ENCODE measurements at regions not wholly inside any gene's neighbourhood (a gene's known extent, or its start where the extent isn't known, plus 50 kb on each side); places are given as distances from the start of the nearest gene placed in this dataset.

- no peak overlapping the region for H3K27ac Mint-ChIP-seq
- H3K27me3 Mint-ChIP-seq, result no peaks in the 10 kb centered on the region
- H3K9me3 Mint-ChIP-seq, result no peaks in the 10 kb centered on the region
- H3K36me3 Mint-ChIP-seq (ENCODE audit: low read depth), result no peaks in the 10 kb centered on the region
- no peaks in the 10 kb centered on the region for H3K4me1 Mint-ChIP-seq (ENCODE audit: low read depth)
- H3K4me3 Mint-ChIP-seq, result no peak overlapping the region
Observed at GRCh38 chr2:20138696-20139095, 86.2 kb downstream of the SDC1 start.

- Mint-ChIP-seq H3K4me3 (no peak overlapping the region), H3K27ac (no peak overlapping the region)
Observed at GRCh38 chr2:20137884-20138283, 86.5 kb upstream of the LAPTM4A start.

GRCh38 chr2:20137131-20137571, 85.7 kb upstream of the LAPTM4A start:
- H3K4me3 Mint-ChIP-seq, result no peak overlapping the region
- H3K4me1 Mint-ChIP-seq (ENCODE audit: low read depth), result no peaks in the 10 kb centered on the region
- no peaks in the 10 kb centered on the region for H3K9me3 Mint-ChIP-seq
- H3K27me3 Mint-ChIP-seq, result peaks cover 9% of the 10 kb centered on the region
- no peak overlapping the region for H3K27ac Mint-ChIP-seq
- H3K36me3 Mint-ChIP-seq (ENCODE audit: low read depth), result no peaks in the 10 kb centered on the region

More at GRCh38 chr2:20137884-20138283, 86.5 kb upstream of the LAPTM4A start:
- no peaks in the 10 kb centered on the region for H3K9me3 Mint-ChIP-seq
- H3K4me1 Mint-ChIP-seq (ENCODE audit: low read depth), result no peaks in the 10 kb centered on the region
- H3K27me3 Mint-ChIP-seq, result peaks cover 1% of the 10 kb centered on the region
- H3K36me3 Mint-ChIP-seq (ENCODE audit: low read depth), result no peaks in the 10 kb centered on the region

- H3K4me3 Mint-ChIP-seq, result no peak overlapping the region
- no peaks in the 10 kb centered on the region for H3K36me3 Mint-ChIP-seq (ENCODE audit: low read depth)
- peaks cover 17% of the 10 kb centered on the region for H3K27me3 Mint-ChIP-seq
- H3K4me1 Mint-ChIP-seq (ENCODE audit: low read depth), result no peaks in the 10 kb centered on the region
- no peak overlapping the region for H3K27ac Mint-ChIP-seq
- H3K9me3 Mint-ChIP-seq, result no peaks in the 10 kb centered on the region
Observed at GRCh38 chr2:20136149-20136548, 84.7 kb upstream of the LAPTM4A start.

DNA sequence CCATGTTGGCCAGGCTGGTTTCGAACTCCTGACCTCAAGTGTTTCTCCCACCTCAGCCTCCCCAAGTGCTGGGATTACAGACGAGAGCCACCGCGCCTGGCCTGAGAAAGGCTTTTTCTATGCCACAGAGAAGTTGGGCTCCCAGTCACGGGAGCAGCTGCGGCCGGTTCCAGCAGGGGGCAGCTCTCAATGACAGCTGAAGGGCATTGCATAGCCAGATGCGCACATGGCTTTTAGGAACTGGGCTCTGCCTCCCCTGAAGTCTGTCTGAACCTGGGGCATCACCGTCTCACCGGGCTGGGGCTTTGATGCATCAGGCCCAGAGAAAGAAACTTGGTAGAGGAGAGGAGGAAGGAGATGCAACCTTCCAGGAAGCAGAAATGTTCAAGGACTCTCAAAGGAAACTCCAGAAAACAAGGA, 84.2 kb upstream of the LAPTM4A start:
- Mint-ChIP-seq H3K4me1 (ENCODE audit: low read depth) (no peaks in the 10 kb centered on the region), H3K4me3 (no peak overlapping the region), H3K36me3 (ENCODE audit: low read depth) (no peaks in the 10 kb centered on the region), H3K27ac (no peak overlapping the region), H3K27me3 (peaks cover 17% of the 10 kb centered on the region), H3K9me3 (no peaks in the 10 kb centered on the region)

- Mint-ChIP-seq H3K4me3 (no peak overlapping the region), H3K9me3 (no peaks in the 10 kb centered on the region), H3K36me3 (ENCODE audit: low read depth) (no peaks in the 10 kb centered on the region), H3K27ac (no peak overlapping the region), H3K27me3 (peaks cover 21% of the 10 kb centered on the region), H3K4me1 (ENCODE audit: low read depth) (no peaks in the 10 kb centered on the region)
Observed at GRCh38 chr2:20132990-20133535, 81.6 kb upstream of the LAPTM4A start.

DNA sequence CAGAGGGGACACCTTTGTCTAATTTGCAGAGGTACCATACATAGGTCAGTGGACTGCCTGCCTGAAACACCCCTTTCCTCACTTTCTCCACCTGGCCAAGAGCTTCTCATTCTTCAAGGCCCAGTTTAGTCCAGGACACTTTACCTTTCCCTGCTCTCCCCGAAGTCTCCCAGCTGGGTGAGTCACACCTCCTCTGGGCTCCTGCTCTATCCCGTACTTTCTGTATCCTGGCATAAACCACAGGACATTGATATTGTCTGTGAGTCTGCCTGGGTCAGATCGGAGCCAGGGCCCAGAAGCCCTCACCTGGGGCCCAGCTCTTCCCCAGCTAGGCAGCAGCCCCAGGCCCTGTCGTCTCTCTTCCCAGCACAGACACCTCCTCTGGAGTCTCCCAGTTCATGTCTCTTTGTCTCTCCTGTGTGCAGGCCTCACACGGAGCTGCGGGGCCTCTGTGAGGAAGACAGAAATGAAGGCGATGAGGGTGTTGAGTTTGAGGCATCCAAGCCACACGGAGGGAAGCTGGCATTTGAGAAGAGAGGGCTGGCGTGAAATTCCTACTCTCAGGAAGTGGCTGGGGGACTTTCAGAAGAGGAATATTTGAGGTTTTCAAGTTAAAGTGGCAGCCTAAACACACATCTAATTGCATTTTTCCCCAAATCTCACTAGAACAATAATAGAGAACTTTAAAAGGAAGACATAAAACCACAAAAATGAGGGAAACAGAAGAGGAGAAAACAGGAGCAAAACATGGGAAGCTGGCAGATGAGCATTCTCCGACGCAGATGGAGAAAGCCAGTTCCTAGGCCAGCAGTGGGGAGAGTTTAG, 79.6 kb upstream of the LAPTM4A start:
- H3K27ac Mint-ChIP-seq, result no peak overlapping the region
- H3K4me3 Mint-ChIP-seq, result no peak overlapping the region
- H3K9me3 Mint-ChIP-seq, result no peaks in the 10 kb centered on the region
- H3K27me3 Mint-ChIP-seq, result peaks cover 21% of the 10 kb centered on the region
- no peaks in the 10 kb centered on the region for H3K36me3 Mint-ChIP-seq (ENCODE audit: low read depth)
- H3K4me1 Mint-ChIP-seq (ENCODE audit: low read depth), result no peaks in the 10 kb centered on the region

GRCh38 chr2:20130160-20130560, 78.7 kb upstream of the LAPTM4A start:
- no peaks in the 10 kb centered on the region for H3K36me3 Mint-ChIP-seq (ENCODE audit: low read depth)
- no peak overlapping the region for H3K4me3 Mint-ChIP-seq
- H3K27me3 Mint-ChIP-seq, result peaks cover 21% of the 10 kb centered on the region
- no peaks in the 10 kb centered on the region for H3K9me3 Mint-ChIP-seq
- H3K27ac Mint-ChIP-seq, result no peak overlapping the region
- H3K4me1 Mint-ChIP-seq (ENCODE audit: low read depth), result no peaks in the 10 kb centered on the region

DNA sequence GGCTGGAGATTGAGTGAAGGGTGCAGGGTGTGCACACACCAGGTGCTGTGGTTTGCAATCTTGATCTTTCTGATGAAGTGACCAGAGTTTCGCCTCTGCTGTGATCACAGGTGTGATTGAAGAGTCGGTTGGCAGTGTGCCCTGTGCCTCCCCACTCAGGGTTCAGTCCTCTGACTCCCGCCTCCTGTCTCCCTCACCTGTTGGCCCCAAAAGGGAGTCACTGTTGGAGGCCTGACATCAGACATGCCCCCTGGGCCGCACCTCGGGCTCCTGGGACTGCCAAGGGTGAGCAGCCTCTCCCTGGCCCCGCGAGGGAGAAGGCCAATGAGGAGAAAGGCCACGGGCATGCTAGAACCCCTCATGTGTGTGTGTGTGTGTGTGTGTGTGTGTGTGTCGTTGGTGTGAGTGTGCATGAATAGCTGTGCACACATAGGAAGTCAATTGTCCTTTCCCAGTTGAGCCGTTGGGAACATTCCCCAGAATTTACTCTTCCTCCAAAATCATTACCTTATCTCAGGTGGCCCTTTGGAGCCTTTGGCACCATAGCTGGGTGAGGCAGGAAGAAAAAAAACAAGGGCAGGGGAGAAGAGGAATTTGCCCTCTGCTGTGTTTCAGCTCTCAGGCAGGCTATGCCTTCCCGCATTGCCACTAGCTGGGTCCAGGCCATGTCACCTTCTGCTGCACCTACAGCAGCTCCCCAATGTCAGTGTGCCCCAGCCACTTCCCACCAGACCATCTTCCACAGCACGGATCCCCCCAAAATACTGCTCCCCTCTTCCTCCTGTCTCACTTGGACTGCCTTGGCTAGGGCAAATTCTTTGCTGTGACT, 78.1 kb upstream of the LAPTM4A start:
- Mint-ChIP-seq H3K36me3 (ENCODE audit: low read depth) (no peaks in the 10 kb centered on the region), H3K4me1 (ENCODE audit: low read depth) (no peaks in the 10 kb centered on the region), H3K4me3 (no peak overlapping the region), H3K27ac (no peak overlapping the region), H3K9me3 (no peaks in the 10 kb centered on the region), H3K27me3 (peaks cover 21% of the 10 kb centered on the region)

DNA sequence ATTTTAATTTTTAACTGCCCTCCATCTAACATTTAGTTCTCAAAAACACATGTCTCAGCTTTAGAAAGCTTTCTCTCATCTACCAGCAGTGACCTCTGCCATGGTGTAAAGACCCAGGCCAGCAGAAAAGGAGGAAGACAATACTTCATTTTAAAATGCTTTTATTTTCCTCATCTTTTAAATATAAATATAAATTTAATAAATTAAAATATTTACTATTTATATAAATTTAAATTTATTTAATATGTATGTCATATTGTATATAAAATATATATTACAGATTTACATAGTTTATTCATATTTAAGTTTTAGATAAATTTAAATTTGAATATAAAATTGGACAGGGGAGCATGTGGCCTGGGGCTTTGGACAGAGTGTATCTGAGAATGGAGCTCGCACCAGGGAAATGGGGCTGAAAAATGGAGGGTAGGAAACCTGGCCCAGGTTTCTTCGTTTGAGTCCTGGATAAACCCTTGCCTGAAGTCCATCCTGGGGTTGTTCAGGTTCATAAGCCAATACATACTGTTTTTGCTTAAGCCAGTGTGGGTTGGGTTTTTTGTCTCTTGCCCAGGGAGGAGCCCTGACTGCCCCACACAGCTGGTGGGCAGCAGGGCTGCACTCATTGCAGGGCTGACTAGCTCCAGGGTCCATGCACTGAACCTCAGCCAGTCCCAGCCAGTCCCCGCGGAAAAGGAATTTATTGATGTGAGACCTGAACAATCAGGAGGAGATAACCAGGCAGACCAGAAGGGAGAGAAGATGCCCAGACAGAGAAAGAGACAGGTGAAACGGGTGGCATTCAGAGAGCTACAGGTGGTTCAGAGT, 77.3 kb upstream of the LAPTM4A start:
- no peaks in the 10 kb centered on the region for H3K36me3 Mint-ChIP-seq (ENCODE audit: low read depth)
- no peaks in the 10 kb centered on the region for H3K4me1 Mint-ChIP-seq (ENCODE audit: low read depth)
- H3K9me3 Mint-ChIP-seq, result no peaks in the 10 kb centered on the region
- no peak overlapping the region for H3K4me3 Mint-ChIP-seq
- H3K27me3 Mint-ChIP-seq, result peaks cover 21% of the 10 kb centered on the region
- H3K27ac Mint-ChIP-seq, result no peak overlapping the region

DNA sequence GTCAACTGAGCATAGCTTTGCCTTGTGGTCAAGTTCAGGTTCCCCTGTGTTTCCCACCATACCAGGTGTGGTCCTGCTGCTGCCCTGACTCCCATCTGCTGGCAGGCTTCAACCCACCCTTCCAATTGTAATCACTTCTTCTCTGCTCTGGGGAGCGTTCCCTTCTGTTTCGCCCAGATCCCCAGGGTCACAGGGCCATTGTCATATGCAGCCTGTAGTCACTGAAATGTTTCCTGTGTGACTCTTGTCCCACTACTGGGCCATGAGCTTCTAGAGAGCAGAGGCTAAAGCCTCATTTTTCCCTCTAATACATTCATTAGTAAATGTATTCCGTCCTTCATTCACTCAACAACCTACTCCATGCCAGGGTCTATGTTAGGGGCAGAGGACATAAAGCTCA, 75.0 kb upstream of the LAPTM4A start:
- Mint-ChIP-seq H3K4me1 (ENCODE audit: low read depth) (no peaks in the 10 kb centered on the region), H3K27me3 (peaks cover 13% of the 10 kb centered on the region), H3K36me3 (ENCODE audit: low read depth) (no peaks in the 10 kb centered on the region), H3K27ac (no peak overlapping the region), H3K9me3 (no peaks in the 10 kb centered on the region), H3K4me3 (no peak overlapping the region)

- Mint-ChIP-seq H3K4me1 (ENCODE audit: low read depth) (no peaks in the 10 kb centered on the region), H3K27ac (no peak overlapping the region), H3K4me3 (no peak overlapping the region), H3K36me3 (ENCODE audit: low read depth) (no peaks in the 10 kb centered on the region), H3K27me3 (peaks cover 9% of the 10 kb centered on the region), H3K9me3 (no peaks in the 10 kb centered on the region)
Observed at GRCh38 chr2:20126040-20126439, 74.6 kb upstream of the LAPTM4A start.

DNA sequence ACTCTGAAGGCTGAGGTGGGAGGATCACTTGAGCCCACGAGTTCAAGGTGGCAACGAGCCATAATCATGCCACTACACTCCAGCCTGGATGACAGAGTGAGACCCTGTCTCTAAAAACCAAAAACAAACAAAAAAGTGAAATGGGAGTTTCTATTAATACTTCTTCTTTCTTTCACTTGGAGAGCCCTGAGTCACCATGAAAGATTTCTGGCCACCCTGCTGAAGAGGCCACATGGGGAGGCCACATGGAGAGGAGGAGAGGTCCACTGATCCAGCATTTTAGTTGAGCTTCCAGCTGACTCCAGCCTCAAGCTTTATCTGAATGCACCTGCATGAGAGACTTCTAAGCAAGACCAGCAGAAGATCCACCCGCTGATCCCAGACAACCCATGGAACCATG, 74.2 kb upstream of the LAPTM4A start:
- Mint-ChIP-seq H3K36me3 (ENCODE audit: low read depth) (no peaks in the 10 kb centered on the region), H3K27ac (no peak overlapping the region), H3K4me3 (no peak overlapping the region), H3K27me3 (peaks cover 9% of the 10 kb centered on the region), H3K4me1 (ENCODE audit: low read depth) (no peaks in the 10 kb centered on the region), H3K9me3 (no peaks in the 10 kb centered on the region)

DNA sequence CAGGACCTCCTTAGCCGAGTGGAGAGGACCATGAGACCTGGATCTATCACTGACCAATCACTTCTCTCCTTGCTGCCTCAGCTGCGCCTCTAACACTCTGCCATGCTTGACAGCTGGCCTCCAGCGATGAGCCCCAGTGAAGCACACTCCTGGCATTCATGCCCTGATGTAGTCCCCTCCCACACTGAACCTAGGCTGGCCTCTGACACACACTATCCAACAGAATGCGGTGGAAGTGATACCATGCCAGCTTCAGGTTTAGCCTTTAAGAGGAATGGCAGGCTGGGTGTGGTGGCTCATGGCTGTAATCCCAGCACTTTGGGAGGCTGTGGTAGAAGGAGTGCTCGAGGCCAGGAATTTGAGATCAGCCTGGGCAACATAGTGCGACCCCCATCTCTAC, 73.7 kb upstream of the LAPTM4A start:
- H3K27ac Mint-ChIP-seq, result no peak overlapping the region
- H3K9me3 Mint-ChIP-seq, result no peaks in the 10 kb centered on the region
- no peaks in the 10 kb centered on the region for H3K4me1 Mint-ChIP-seq (ENCODE audit: low read depth)
- no peaks in the 10 kb centered on the region for H3K36me3 Mint-ChIP-seq (ENCODE audit: low read depth)
- no peak overlapping the region for H3K4me3 Mint-ChIP-seq
- peaks cover 9% of the 10 kb centered on the region for H3K27me3 Mint-ChIP-seq

Measured in stimulated activated naive CD8-positive, alpha-beta T cell treated with anti-CD3 and anti-CD28 coated beads, Interleukin-15, Interleukin-2, amounts not matched to agents 100 ng/mL and 50 ng/mL, for 24 hours (primary cell).